Testis (tissue), 2 donors: ENCODE measurements at regions not wholly inside any gene's neighbourhood (a gene's known extent, or its start where the extent isn't known, plus 50 kb on each side); places are given as distances from the start of the nearest gene placed in this dataset.

ENCODE experiments used
- DNase-seq: peaks from one replicate; pipeline ENCODE4 v3.0.0-alpha.2; 2019
- H3K27ac ChIP-seq, 2 donors: fragments of 200-600 bp; sonication (generic); one replicate each; pipeline ENCODE4 v1.5.1; 2019
- H3K27me3 ChIP-seq: fragments of 200-600 bp; sonication (generic); one replicate; pipeline ENCODE4 v1.5.1; 2019
- H3K36me3 ChIP-seq: fragments of 200-600 bp; sonication (generic); one replicate; pipeline ENCODE4 v1.5.1; 2017; ENCODE audit warnings: low read depth; ENCODE audit errors: missing control alignments
- H3K4me1 ChIP-seq: fragments of 200-600 bp; sonication (generic); one replicate; pipeline ENCODE4 v1.5.1; 2019
- H3K4me3 ChIP-seq, 2 donors: fragments of 200-600 bp; sonication (generic); one replicate each; pipeline ENCODE4 v1.5.1; 2017 to 2019
- H3K9me3 ChIP-seq: fragments of 200-600 bp; sonication (generic); one replicate; pipeline ENCODE4 v1.5.1; 2017
- POLR2A ChIP-seq: fragments of 450-650 bp; IDR thresholded peaks from one replicate; pipeline ENCODE4 v1.6.1; 2017; ENCODE audit warnings: antibody characterized with exemption, mild to moderate bottlenecking, moderate library complexity
- WGBS, 2 donors: methylation state at CpG; one replicate each; pipeline ENCODE4 v1.1.5; 2018; 5-methylcytosine and 5-hydroxymethylcytosine counted together
- intact Hi-C: fragments of 100-400 bp; cut with DNase I; formaldehyde crosslinking; loops from one replicate; pipeline ENCODE4 v1.15.1; 2023; ENCODE audit warnings: low total_unique reads
- TF ChIP-seq, protein P1 (sequence below), 3 experiments: fragments of 450-650 bp in 2 of 3; fragments of 200-600 bp in 1 of 3; sonication (generic) in 1 of 3; IDR thresholded peaks; one replicate each; pipeline ENCODE4 v1.5.1; 2016 to 2019; ENCODE audit warnings: antibody characterized with exemption in 3 of 3, mild to moderate bottlenecking in 2 of 3, moderate library complexity in 1 of 3

- H3K4me1 ChIP-seq: no peaks in the 10 kb centered on the region
- WGBS, 2 donors: 96 to 100% methylated on average over 1 of the region's 1 CpG
- intact Hi-C loops: no loop called here
- H3K9me3 ChIP-seq: no peaks in the 10 kb centered on the region
- no peak overlapping the region for H3K4me3 ChIP-seq
- TF ChIP-seq, protein P1, sequence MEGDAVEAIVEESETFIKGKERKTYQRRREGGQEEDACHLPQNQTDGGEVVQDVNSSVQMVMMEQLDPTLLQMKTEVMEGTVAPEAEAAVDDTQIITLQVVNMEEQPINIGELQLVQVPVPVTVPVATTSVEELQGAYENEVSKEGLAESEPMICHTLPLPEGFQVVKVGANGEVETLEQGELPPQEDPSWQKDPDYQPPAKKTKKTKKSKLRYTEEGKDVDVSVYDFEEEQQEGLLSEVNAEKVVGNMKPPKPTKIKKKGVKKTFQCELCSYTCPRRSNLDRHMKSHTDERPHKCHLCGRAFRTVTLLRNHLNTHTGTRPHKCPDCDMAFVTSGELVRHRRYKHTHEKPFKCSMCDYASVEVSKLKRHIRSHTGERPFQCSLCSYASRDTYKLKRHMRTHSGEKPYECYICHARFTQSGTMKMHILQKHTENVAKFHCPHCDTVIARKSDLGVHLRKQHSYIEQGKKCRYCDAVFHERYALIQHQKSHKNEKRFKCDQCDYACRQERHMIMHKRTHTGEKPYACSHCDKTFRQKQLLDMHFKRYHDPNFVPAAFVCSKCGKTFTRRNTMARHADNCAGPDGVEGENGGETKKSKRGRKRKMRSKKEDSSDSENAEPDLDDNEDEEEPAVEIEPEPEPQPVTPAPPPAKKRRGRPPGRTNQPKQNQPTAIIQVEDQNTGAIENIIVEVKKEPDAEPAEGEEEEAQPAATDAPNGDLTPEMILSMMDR (IDR thresholded peaks at IDR 0.05): no peak
- TF ChIP-seq POLR2A: no peak
- no peaks in the 10 kb centered on the region for H3K27me3 ChIP-seq
- no peak for DNase-seq
- no peak overlapping the region for H3K27ac ChIP-seq
- no peaks in the 10 kb centered on the region for H3K36me3 ChIP-seq
Observed at GRCh38 chr19:31154021-31154420, 195.2 kb downstream of the TSHZ3 start.

DNA sequence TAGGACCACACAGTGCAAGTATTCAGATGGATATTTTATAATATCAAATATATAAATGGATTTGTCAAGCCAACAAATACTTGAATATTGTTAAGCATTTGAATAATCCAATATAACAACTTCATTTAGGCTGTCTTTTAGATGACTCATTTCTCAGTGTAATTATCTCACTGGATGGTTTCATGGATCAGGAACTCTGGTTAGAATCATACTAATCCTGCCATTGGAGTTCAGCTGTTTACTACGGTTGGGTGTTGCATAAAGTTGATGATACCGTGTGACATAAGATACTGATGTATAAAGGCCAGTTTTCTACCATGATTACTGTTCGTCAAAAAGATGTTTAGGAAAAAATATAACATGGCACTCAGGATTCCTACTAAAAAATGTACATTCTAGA is 196.3 kb downstream of the TSHZ3 start:
- no peak for DNase-seq
- intact Hi-C loops: no loop called here
- Histone ChIP-seq H3K4me3 (no peak overlapping the region), H3K27me3 (no peaks in the 10 kb centered on the region), H3K36me3 (no peaks in the 10 kb centered on the region), H3K4me1 (no peaks in the 10 kb centered on the region), H3K27ac (no peak overlapping the region), H3K9me3 (no peaks in the 10 kb centered on the region)
- 88 to 93% methylated on average over 3 of the region's 3 CpGs for WGBS, 2 donors
- TF ChIP-seq, protein P1 (IDR thresholded peaks at IDR 0.05): no peak
- TF ChIP-seq POLR2A: no peak

- peak overlapping the region in 1 of 2 donors; percentile 34 for H3K4me3 ChIP-seq
- H3K36me3 ChIP-seq: no peaks in the 10 kb centered on the region
- intact Hi-C loops: no loop called here
- 58 to 67% methylated on average over 20 to 23 of the region's 23 CpGs for WGBS, 2 donors
- TF ChIP-seq, protein P1 (IDR thresholded peaks at IDR 0.05): no peak
- TF ChIP-seq POLR2A: no peak
- H3K9me3 ChIP-seq: no peaks in the 10 kb centered on the region
- no peaks in the 10 kb centered on the region for H3K4me1 ChIP-seq
- no peak for DNase-seq
- H3K27me3 ChIP-seq: no peaks in the 10 kb centered on the region
- no peak overlapping the region for H3K27ac ChIP-seq
Observed at GRCh38 chr19:31149441-31149941, 199.7 kb downstream of the TSHZ3 start.

GRCh38 chr19:31148671-31149070 is 200.6 kb downstream of the TSHZ3 start:
- no peaks in the 10 kb centered on the region for H3K36me3 ChIP-seq
- no peak overlapping the region for H3K4me3 ChIP-seq
- H3K27ac ChIP-seq: no peak overlapping the region
- WGBS, 2 donors: 63 to 79% methylated on average over 4 of the region's 4 CpGs
- no peaks in the 10 kb centered on the region for H3K9me3 ChIP-seq
- DNase-seq: no peak
- H3K27me3 ChIP-seq: no peaks in the 10 kb centered on the region
- no peaks in the 10 kb centered on the region for H3K4me1 ChIP-seq
- TF ChIP-seq, protein P1 (IDR thresholded peaks at IDR 0.05): no peak
- no peak for TF ChIP-seq POLR2A
- intact Hi-C loops: no loop called here

DNA sequence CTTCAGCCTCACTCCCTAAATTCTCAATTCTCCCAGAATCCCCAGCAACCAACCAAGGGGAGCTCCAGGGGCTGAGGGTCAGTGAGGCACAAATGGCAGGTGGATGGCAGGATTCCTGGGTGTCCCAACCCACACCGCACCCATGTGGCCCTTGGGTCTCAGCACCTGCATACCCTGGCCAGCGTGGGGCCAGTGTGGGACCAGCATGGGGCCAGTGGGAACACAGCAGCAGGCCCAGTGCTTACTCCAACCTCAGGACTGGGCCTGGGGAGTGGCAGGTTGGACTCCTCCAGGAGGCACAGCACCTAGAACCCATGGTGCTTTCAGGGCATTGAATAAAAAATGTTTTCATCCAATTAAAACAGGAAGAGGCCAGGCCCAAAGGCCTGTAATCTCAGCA is 202.0 kb downstream of the TSHZ3 start:
- WGBS, 2 donors: 83 to 100% methylated on average over 2 of the region's 2 CpGs
- Histone ChIP-seq H3K27ac (no peak overlapping the region), H3K9me3 (no peaks in the 10 kb centered on the region), H3K36me3 (no peaks in the 10 kb centered on the region), H3K27me3 (no peaks in the 10 kb centered on the region), H3K4me1 (no peaks in the 10 kb centered on the region), H3K4me3 (no peak overlapping the region)
- DNase-seq: no peak
- TF ChIP-seq, protein P1 (IDR thresholded peaks at IDR 0.05): no peak
- no peak for TF ChIP-seq POLR2A
- intact Hi-C loops: no loop called here
